IPS-18c (cell line): ENCODE measurements at regions not wholly inside any gene's neighbourhood (a gene's known extent, or its start where the extent isn't known, plus 50 kb on each side); places are given as distances from the start of the nearest gene placed in this dataset.

Experiments
- H3K4me3 ChIP-seq: 2 replicates; pipeline ENCODE4 v1.7.0; 2013; ENCODE audit warnings: low read depth, mild to moderate bottlenecking, low read length, moderate library complexity; ENCODE audit not compliant: insufficient read depth
- H3K9me3 ChIP-seq: one replicate; pipeline ENCODE4 v1.6.1; 2013; ENCODE audit warnings: mild to moderate bottlenecking, low read length, moderate library complexity; ENCODE audit not compliant: control insufficient read depth, insufficient read depth

GRCh38 chr12:116392061-116392460 is 114.6 kb upstream of the MED13L start:
- Histone ChIP-seq H3K4me3 (no peak overlapping the region), H3K9me3 (no peaks in the 10 kb centered on the region)

DNA sequence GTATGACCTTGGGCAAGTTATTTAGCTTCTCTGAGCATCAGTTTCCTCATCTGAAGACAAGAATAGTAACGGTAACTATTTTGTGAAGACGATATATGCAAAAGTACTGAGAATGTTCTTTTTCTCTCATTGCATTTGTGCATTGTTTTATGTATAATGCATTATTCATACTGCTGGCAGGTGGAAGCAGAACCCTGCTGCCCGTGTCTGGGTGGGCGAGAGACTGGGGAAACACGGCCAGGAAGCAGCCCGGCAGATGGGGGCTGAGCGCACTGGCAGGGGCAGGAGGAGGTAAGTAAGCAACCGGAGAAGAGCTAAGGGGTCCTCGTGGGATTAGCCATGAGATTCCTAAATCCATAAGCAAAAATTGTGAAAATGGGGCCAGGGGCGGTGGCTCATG is 115.8 kb upstream of the MED13L start:
- Histone ChIP-seq H3K4me3 (no peak overlapping the region), H3K9me3 (no peaks in the 10 kb centered on the region)

- H3K4me3 ChIP-seq: no peak overlapping the region
- no peaks in the 10 kb centered on the region for H3K9me3 ChIP-seq
Measured at GRCh38 chr12:116393859-116394650, 116.6 kb upstream of the MED13L start.

DNA sequence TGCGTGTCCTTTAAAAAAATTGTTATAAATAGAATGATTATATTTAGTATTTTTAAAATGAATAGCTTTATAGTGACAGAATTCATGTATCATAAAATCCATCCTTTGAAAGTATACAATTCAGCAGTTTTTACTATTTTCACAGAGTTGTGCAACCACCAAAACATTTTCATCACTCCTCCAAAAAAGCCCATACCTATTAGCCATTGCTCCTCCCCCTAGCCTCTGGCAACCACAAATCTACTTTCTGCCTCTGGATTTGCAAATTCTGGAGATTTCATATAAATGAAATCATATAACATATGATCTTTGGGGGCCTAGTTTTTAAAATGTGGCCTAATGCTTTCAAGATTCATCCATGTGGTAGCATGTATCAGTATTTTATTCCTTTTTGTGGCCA is 117.9 kb upstream of the MED13L start:
- no peaks in the 10 kb centered on the region for H3K9me3 ChIP-seq

DNA sequence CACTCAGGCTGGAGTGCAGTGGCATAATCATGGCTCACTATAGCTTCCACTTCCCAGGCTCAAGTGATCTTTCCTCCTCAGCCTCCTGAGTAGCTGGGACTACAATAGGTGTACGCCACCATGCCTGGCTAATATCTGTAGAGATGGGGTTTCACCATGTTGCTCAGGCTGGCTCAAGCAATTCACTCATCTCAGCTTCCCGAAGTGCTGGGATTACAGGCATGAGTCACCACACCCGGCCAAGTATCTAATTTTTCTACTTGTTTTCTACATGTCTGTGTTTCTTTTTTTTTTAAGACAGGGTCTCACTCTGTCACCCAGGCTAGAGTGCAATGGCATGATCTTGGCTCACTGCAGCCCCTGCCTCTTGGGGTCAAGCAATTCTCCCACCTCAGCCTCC is 119.7 kb upstream of the MED13L start:
- Histone ChIP-seq H3K9me3 (no peaks in the 10 kb centered on the region), H3K4me3 (no peak overlapping the region)

More for the DNA sequence above, 117.9 kb upstream of the MED13L start:
- no peak overlapping the region for H3K4me3 ChIP-seq

GRCh38 chr12:116398193-116398592 is 120.7 kb upstream of the MED13L start:
- no peaks in the 10 kb centered on the region for H3K9me3 ChIP-seq

DNA sequence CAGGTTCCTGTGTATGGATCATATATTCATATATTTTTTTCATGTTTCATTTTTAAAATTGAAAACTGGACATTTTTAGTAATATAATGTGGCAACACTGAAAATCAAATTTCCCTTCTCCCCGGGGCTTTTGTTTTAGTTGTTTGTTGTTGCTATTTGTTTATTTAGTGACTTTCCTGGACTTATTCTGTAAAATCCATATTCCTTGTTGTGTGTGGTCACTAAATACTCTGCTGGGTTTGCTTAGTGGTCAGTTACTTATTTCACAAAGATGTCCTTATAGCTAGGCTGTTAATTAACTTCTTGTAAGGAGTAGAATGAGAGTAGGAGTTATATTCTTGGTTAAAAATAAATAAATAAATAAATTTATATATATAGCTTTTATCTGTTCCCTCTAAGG is 121.6 kb upstream of the MED13L start:
- Histone ChIP-seq H3K9me3 (no peaks in the 10 kb centered on the region), H3K4me3 (no peak overlapping the region)

More at GRCh38 chr12:116398193-116398592, 120.7 kb upstream of the MED13L start:
- H3K4me3 ChIP-seq: no peak overlapping the region

DNA sequence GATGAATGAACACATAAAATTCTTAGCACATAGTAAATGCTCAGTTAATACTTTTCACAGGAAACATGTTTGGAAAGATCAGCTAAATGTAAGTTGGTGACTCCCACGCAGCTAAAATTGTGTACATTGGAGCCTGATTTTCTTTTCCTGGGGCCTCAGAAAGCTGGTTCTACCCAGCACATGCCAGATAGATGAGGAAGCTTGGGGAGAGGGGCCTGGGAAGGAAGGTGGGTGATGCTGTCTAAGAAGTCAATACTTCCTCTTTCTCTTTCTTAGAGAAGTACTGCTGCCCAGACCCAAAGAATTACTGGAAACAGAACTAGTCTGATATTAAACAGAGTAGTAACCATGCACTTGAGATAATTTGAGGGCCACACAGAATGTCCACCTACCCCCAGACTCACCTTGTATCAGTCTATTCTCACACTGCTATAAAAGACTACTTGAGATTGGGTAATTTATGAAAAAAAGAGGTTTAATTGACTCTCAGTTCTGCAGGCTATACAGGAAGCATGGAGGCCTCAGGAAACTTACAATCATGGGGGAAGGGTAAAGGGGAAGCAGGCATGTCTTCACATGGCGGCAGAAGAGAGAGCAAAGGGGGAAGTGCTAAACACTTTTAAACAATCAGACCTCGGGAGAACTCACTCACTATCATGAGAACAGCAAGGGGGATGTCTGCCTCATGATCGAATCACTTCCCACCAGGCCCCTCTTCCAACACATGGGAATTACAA is 123.3 kb upstream of the MED13L start:
- Histone ChIP-seq H3K4me3 (no peak overlapping the region), H3K9me3 (no peaks in the 10 kb centered on the region)

GRCh38 chr12:116401565-116401964 is 124.1 kb upstream of the MED13L start:
- Histone ChIP-seq H3K4me3 (no peak overlapping the region), H3K9me3 (no peaks in the 10 kb centered on the region)

- Histone ChIP-seq H3K9me3 (no peaks in the 10 kb centered on the region), H3K4me3 (no peak overlapping the region)
Measured at GRCh38 chr12:116402163-116402939, 124.9 kb upstream of the MED13L start.

DNA sequence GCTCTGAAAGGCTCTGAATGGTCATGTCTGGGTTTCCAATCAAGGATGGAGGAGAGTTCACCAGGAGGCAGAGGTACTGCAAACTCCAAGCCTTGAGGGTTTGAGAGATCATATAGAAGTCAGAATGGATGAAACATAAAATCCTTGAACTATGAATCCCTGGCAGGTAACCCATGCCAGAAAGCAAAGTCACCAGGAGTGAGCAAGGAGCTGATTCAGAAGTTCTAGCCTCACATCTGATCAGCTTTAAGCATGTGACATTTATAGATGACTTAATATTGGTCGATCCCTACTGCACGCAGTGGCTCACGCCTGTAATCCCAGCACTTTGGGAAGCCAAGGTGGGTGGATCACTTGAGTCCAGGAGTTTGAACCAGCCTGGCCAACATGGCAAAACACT is 126.1 kb upstream of the MED13L start:
- Histone ChIP-seq H3K9me3 (no peaks in the 10 kb centered on the region), H3K4me3 (no peak overlapping the region)

DNA sequence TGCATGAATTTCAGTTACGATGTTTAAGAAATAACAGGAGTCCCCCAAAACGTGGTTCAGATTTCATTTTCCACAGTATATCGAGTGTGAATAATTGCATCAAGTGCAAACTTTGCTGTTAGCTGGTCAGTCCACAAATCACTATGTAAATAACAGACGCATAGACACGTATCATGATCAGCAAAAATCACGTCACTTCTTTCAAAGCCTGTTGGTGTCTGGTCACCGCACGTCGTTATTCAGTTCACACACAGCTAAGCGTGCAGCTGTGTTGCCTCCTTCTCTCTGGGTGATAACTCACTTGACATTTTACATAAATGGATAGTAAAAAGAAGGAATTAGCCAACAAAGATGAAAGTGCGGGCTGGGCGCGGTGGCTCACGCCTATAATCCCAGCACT is 126.8 kb upstream of the MED13L start:
- H3K4me3 ChIP-seq: no peak overlapping the region
- no peaks in the 10 kb centered on the region for H3K9me3 ChIP-seq

GRCh38 chr12:116404913-116405611 is 127.6 kb upstream of the MED13L start:
- Histone ChIP-seq H3K9me3 (no peaks in the 10 kb centered on the region), H3K4me3 (no peak overlapping the region)

- Histone ChIP-seq H3K9me3 (no peaks in the 10 kb centered on the region), H3K4me3 (no peak overlapping the region)
Measured at GRCh38 chr12:116406529-116406928, 129.0 kb upstream of the MED13L start.

GRCh38 chr12:116408489-116409250 is 131.2 kb upstream of the MED13L start:
- no peaks in the 10 kb centered on the region for H3K9me3 ChIP-seq
- H3K4me3 ChIP-seq: no peak overlapping the region

DNA sequence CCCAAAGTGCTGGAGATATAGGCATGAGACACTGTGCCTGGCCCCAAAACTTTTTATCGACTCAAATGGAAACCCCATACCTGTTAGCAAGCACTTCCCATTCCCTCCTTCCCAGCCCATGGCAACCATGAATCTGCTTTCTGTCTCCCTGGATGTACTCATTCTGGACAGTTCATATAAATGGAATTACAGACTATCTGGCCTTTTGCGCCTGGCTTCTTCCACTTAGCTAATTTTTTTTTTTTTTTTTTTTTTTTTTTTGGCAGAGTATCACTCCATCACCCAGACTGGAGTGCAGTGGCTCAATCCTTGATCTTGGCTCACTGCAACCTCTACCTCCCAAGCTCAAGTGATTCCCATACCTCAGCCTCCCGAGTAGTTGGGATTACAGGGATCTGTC is 134.5 kb upstream of the MED13L start:
- H3K9me3 ChIP-seq: no peaks in the 10 kb centered on the region
- no peak overlapping the region for H3K4me3 ChIP-seq

- Histone ChIP-seq H3K4me3 (no peak overlapping the region), H3K9me3 (no peaks in the 10 kb centered on the region)
Measured at GRCh38 chr12:116414891-116415290, 137.4 kb upstream of the MED13L start.
